ENCODE measurements at regions not wholly inside any gene's neighbourhood (a gene's known extent, or its start where the extent isn't known, plus 50 kb on each side); places are given as distances from the start of the nearest gene placed in this dataset.

DNA sequence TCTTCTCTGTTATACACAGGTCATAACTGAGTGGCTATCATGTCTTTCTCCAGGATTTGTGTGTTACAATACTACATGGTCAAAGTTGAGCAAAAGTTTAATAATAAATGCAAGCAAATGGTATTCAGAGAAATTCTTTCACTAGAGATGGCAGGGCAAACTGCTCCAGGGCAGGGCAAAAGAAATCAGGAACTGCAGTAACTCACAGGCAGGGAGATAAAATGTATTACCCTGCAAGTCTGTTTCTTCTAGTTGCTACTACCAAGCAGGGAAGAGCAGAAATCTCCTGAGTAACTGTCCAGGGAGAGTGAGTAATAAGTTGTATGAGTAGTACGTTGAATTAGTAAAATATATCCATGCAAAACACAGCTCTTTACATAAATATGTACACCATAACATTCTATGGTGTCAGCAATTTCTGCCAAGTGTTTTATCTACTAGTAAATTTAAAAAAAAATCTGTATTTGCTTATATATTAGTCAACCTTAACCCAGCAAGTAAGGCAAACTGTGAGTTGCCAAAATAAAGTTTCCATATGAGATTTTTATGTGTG, 404.1 kb downstream of the ZEB2 start:
- Histone ChIP-seq H3K27me3 (ENCODE audit: control insufficient read depth in 4 of 4, insufficient read depth in 4 of 4, low read length in 3 of 4) (no peaks in the 10 kb centered on the region), H3K9me3 (ENCODE audit: control insufficient read depth in 4 of 4, low read length in 3 of 4) (no peaks in the 10 kb centered on the region), H3K4me1 (ENCODE audit: control insufficient read depth in 4 of 4, insufficient read depth in 4 of 4, low read length in 3 of 4) (no peaks in the 10 kb centered on the region), H3K4me3 (ENCODE audit: low read depth in 1 of 3, low read length in 3 of 3) (no peak overlapping the region), H3K27ac (ENCODE audit: low read depth in 1 of 2, low read length in 2 of 2) (no peak overlapping the region), H3K36me3 (ENCODE audit: control insufficient read depth in 4 of 4, insufficient read depth in 3 of 4, low read depth in 1 of 4, low read length in 3 of 4) (peaks cover 0 to 2% (median 0%) of the 10 kb centered on the region in 4 donors), H3K9ac (ENCODE audit: low read depth in 1 of 2, low read length in 2 of 2) (no peak overlapping the region)
- TF ChIP-seq, protein P1, sequence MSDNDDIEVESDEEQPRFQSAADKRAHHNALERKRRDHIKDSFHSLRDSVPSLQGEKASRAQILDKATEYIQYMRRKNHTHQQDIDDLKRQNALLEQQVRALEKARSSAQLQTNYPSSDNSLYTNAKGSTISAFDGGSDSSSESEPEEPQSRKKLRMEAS (IDR thresholded peaks at IDR 0.05), result no peak
- TF ChIP-seq, protein P2, sequence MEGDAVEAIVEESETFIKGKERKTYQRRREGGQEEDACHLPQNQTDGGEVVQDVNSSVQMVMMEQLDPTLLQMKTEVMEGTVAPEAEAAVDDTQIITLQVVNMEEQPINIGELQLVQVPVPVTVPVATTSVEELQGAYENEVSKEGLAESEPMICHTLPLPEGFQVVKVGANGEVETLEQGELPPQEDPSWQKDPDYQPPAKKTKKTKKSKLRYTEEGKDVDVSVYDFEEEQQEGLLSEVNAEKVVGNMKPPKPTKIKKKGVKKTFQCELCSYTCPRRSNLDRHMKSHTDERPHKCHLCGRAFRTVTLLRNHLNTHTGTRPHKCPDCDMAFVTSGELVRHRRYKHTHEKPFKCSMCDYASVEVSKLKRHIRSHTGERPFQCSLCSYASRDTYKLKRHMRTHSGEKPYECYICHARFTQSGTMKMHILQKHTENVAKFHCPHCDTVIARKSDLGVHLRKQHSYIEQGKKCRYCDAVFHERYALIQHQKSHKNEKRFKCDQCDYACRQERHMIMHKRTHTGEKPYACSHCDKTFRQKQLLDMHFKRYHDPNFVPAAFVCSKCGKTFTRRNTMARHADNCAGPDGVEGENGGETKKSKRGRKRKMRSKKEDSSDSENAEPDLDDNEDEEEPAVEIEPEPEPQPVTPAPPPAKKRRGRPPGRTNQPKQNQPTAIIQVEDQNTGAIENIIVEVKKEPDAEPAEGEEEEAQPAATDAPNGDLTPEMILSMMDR (IDR thresholded peaks at IDR 0.05; ENCODE audit: low read depth, low read length, missing input control), result no peak
- TF ChIP-seq NR2F2 (IDR thresholded peaks at IDR 0.05), result no peak
- TF ChIP-seq TAF1 (conservative IDR thresholded peaks at IDR 0.05), result no peak
- no peak for TF ChIP-seq SP1 (IDR thresholded peaks at IDR 0.05)
- TF ChIP-seq HNF4A (conservative IDR thresholded peaks at IDR 0.05), result no peak
- WGBS, result 95% methylated on average over 1 of the region's 1 CpG
- no peak for DNase-seq (ENCODE audit: low spot score)

DNA sequence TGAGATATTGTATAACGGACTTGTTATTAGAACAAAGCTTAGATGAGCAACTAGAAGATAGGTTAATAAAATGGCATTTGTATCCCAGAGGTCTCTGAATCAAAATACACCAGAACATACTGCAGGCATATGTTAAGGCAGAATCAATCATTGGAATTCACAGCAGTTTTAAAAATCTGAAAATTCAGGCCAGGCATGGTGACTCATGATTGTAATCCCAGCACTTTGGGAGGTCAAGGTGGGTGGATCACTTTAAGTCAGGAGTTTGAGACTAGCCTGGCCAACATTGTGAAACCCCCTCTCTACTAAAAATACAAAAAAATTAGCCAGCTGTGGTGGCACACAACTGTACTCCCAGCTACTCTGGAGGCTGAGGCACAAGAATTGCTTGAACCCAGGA, 405.2 kb downstream of the ZEB2 start:
- DNase-seq (ENCODE audit: low spot score), result no peak
- Histone ChIP-seq H3K9ac (ENCODE audit: low read depth in 1 of 2, low read length in 2 of 2) (no peak overlapping the region), H3K9me3 (ENCODE audit: control insufficient read depth in 4 of 4, low read length in 3 of 4) (no peaks in the 10 kb centered on the region), H3K4me1 (ENCODE audit: control insufficient read depth in 4 of 4, insufficient read depth in 4 of 4, low read length in 3 of 4) (no peaks in the 10 kb centered on the region), H3K27ac (ENCODE audit: low read depth in 1 of 2, low read length in 2 of 2) (no peak overlapping the region), H3K27me3 (ENCODE audit: control insufficient read depth in 4 of 4, insufficient read depth in 4 of 4, low read length in 3 of 4) (no peaks in the 10 kb centered on the region), H3K4me3 (ENCODE audit: low read depth in 1 of 3, low read length in 3 of 3) (no peak overlapping the region), H3K36me3 (ENCODE audit: control insufficient read depth in 4 of 4, insufficient read depth in 3 of 4, low read depth in 1 of 4, low read length in 3 of 4) (peaks cover 0 to 2% (median 0%) of the 10 kb centered on the region in 4 donors)
- 96% methylated on average over 1 of the region's 1 CpG for WGBS
- TF ChIP-seq JUND (IDR thresholded peaks at IDR 0.05) (no peak), YY1 (IDR thresholded peaks at IDR 0.05) (no peak), EGR1 (IDR thresholded peaks at IDR 0.05; ENCODE audit: low read depth in 2 of 2) (no peak), HNF4A (conservative IDR thresholded peaks at IDR 0.05) (no peak), RXRA (IDR thresholded peaks at IDR 0.05) (no peak), GABPA (IDR thresholded peaks at IDR 0.05 in 1 of 2, conservative IDR thresholded peaks at IDR 0.05 in 1 of 2) (no peak), RAD21 (IDR thresholded peaks at IDR 0.05) (no peak)
- TF ChIP-seq, protein P3, sequence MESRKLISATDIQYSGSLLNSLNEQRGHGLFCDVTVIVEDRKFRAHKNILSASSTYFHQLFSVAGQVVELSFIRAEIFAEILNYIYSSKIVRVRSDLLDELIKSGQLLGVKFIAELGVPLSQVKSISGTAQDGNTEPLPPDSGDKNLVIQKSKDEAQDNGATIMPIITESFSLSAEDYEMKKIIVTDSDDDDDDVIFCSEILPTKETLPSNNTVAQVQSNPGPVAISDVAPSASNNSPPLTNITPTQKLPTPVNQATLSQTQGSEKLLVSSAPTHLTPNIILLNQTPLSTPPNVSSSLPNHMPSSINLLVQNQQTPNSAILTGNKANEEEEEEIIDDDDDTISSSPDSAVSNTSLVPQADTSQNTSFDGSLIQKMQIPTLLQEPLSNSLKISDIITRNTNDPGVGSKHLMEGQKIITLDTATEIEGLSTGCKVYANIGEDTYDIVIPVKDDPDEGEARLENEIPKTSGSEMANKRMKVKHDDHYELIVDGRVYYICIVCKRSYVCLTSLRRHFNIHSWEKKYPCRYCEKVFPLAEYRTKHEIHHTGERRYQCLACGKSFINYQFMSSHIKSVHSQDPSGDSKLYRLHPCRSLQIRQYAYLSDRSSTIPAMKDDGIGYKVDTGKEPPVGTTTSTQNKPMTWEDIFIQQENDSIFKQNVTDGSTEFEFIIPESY (IDR thresholded peaks at IDR 0.05), result no peak
- TF ChIP-seq, protein P4, sequence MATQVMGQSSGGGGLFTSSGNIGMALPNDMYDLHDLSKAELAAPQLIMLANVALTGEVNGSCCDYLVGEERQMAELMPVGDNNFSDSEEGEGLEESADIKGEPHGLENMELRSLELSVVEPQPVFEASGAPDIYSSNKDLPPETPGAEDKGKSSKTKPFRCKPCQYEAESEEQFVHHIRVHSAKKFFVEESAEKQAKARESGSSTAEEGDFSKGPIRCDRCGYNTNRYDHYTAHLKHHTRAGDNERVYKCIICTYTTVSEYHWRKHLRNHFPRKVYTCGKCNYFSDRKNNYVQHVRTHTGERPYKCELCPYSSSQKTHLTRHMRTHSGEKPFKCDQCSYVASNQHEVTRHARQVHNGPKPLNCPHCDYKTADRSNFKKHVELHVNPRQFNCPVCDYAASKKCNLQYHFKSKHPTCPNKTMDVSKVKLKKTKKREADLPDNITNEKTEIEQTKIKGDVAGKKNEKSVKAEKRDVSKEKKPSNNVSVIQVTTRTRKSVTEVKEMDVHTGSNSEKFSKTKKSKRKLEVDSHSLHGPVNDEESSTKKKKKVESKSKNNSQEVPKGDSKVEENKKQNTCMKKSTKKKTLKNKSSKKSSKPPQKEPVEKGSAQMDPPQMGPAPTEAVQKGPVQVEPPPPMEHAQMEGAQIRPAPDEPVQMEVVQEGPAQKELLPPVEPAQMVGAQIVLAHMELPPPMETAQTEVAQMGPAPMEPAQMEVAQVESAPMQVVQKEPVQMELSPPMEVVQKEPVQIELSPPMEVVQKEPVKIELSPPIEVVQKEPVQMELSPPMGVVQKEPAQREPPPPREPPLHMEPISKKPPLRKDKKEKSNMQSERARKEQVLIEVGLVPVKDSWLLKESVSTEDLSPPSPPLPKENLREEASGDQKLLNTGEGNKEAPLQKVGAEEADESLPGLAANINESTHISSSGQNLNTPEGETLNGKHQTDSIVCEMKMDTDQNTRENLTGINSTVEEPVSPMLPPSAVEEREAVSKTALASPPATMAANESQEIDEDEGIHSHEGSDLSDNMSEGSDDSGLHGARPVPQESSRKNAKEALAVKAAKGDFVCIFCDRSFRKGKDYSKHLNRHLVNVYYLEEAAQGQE (IDR thresholded peaks at IDR 0.05), result no peak
- TF ChIP-seq, protein P1 (IDR thresholded peaks at IDR 0.05), result no peak
- TF ChIP-seq, protein P5, sequence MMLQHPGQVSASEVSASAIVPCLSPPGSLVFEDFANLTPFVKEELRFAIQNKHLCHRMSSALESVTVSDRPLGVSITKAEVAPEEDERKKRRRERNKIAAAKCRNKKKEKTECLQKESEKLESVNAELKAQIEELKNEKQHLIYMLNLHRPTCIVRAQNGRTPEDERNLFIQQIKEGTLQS (IDR thresholded peaks at IDR 0.05), result no peak
- TF ChIP-seq, protein P2 (IDR thresholded peaks at IDR 0.05; ENCODE audit: low read depth, low read length, missing input control), result no peak
